ENCODE measurements at regions not wholly inside any gene's neighbourhood (a gene's known extent, or its start where the extent isn't known, plus 50 kb on each side); places are given as distances from the start of the nearest gene placed in this dataset.

GRCh38 chr4:4808086-4808485, 51.4 kb upstream of the MSX1 start:
- no peaks in the 10 kb centered on the region; the same call in 1 of the 2 replicates for H3K4me1 ChIP-seq (ENCODE audit: control insufficient read depth, insufficient read depth, low read length)
- H3K27me3 ChIP-seq (ENCODE audit: control insufficient read depth, insufficient read depth, low read length) = peaks cover 18% of the 10 kb centered on the region
- H3K36me3 ChIP-seq (ENCODE audit: control insufficient read depth, insufficient read depth, low read length) = no peaks in the 10 kb centered on the region
- H3K9ac ChIP-seq (ENCODE audit: low read depth, low read length) = no peak overlapping the region
- H3K27ac ChIP-seq (ENCODE audit: low read depth, low read length) = no peak overlapping the region
- H3K9me3 ChIP-seq (ENCODE audit: control insufficient read depth, insufficient read depth, low read length) = no peaks in the 10 kb centered on the region
- no peak overlapping the region for H3K4me3 ChIP-seq (ENCODE audit: low read depth, low read length)

GRCh38 chr4:4805887-4806286, 53.6 kb upstream of the MSX1 start:
- no peaks in the 10 kb centered on the region; the same call in 1 of the 2 replicates for H3K27me3 ChIP-seq (ENCODE audit: control insufficient read depth, insufficient read depth, low read length)
- H3K9ac ChIP-seq (ENCODE audit: low read depth, low read length) = no peak overlapping the region
- no peaks in the 10 kb centered on the region for H3K9me3 ChIP-seq (ENCODE audit: control insufficient read depth, insufficient read depth, low read length)
- no peak overlapping the region for H3K4me3 ChIP-seq (ENCODE audit: low read depth, low read length)
- no peak overlapping the region for H3K27ac ChIP-seq (ENCODE audit: low read depth, low read length)
- no peaks in the 10 kb centered on the region for H3K36me3 ChIP-seq (ENCODE audit: control insufficient read depth, insufficient read depth, low read length)
- no peaks in the 10 kb centered on the region; the same call in 1 of the 2 replicates for H3K4me1 ChIP-seq (ENCODE audit: control insufficient read depth, insufficient read depth, low read length)

GRCh38 chr4:4803912-4804296, 55.6 kb upstream of the MSX1 start:
- no peaks in the 10 kb centered on the region for H3K4me1 ChIP-seq (ENCODE audit: control insufficient read depth, insufficient read depth, low read length)
- H3K27ac ChIP-seq (ENCODE audit: low read depth, low read length) = no peak overlapping the region
- H3K4me3 ChIP-seq (ENCODE audit: low read depth, low read length) = no peak overlapping the region
- no peak overlapping the region for H3K9ac ChIP-seq (ENCODE audit: low read depth, low read length)
- H3K36me3 ChIP-seq (ENCODE audit: control insufficient read depth, insufficient read depth, low read length) = no peaks in the 10 kb centered on the region
- no peaks in the 10 kb centered on the region for H3K9me3 ChIP-seq (ENCODE audit: control insufficient read depth, insufficient read depth, low read length)
- no peaks in the 10 kb centered on the region for H3K27me3 ChIP-seq (ENCODE audit: control insufficient read depth, insufficient read depth, low read length)

GRCh38 chr4:4803216-4803911, 56.1 kb upstream of the MSX1 start:
- no peak overlapping the region for H3K9ac ChIP-seq (ENCODE audit: low read depth, low read length)
- no peaks in the 10 kb centered on the region for H3K9me3 ChIP-seq (ENCODE audit: control insufficient read depth, insufficient read depth, low read length)
- no peaks in the 10 kb centered on the region for H3K36me3 ChIP-seq (ENCODE audit: control insufficient read depth, insufficient read depth, low read length)
- H3K27me3 ChIP-seq (ENCODE audit: control insufficient read depth, insufficient read depth, low read length) = no peaks in the 10 kb centered on the region
- no peaks in the 10 kb centered on the region for H3K4me1 ChIP-seq (ENCODE audit: control insufficient read depth, insufficient read depth, low read length)
- H3K27ac ChIP-seq (ENCODE audit: low read depth, low read length) = no peak overlapping the region
- H3K4me3 ChIP-seq (ENCODE audit: low read depth, low read length) = no peak overlapping the region

GRCh38 chr4:4800646-4801408, 58.6 kb upstream of the MSX1 start:
- Histone ChIP-seq H3K27ac (ENCODE audit: low read depth, low read length) (no peak overlapping the region), H3K9me3 (ENCODE audit: control insufficient read depth, insufficient read depth, low read length) (no peaks in the 10 kb centered on the region), H3K4me1 (ENCODE audit: control insufficient read depth, insufficient read depth, low read length) (no peaks in the 10 kb centered on the region), H3K4me3 (ENCODE audit: low read depth, low read length) (no peak overlapping the region), H3K27me3 (ENCODE audit: control insufficient read depth, insufficient read depth, low read length) (peaks cover under 1% of the 10 kb centered on the region), H3K36me3 (ENCODE audit: control insufficient read depth, insufficient read depth, low read length) (no peaks in the 10 kb centered on the region), H3K9ac (ENCODE audit: low read depth, low read length) (no peak overlapping the region)

- Histone ChIP-seq H3K27me3 (ENCODE audit: control insufficient read depth, insufficient read depth, low read length) (peaks cover 3% of the 10 kb centered on the region), H3K9me3 (ENCODE audit: control insufficient read depth, insufficient read depth, low read length) (peaks cover 4% of the 10 kb centered on the region; the same call in 1 of the 2 replicates), H3K36me3 (ENCODE audit: control insufficient read depth, insufficient read depth, low read length) (no peaks in the 10 kb centered on the region), H3K4me3 (ENCODE audit: low read depth, low read length) (no peak overlapping the region), H3K4me1 (ENCODE audit: control insufficient read depth, insufficient read depth, low read length) (peaks cover 11% of the 10 kb centered on the region; the same call in 1 of the 2 replicates), H3K27ac (ENCODE audit: low read depth, low read length) (no peak overlapping the region), H3K9ac (ENCODE audit: low read depth, low read length) (no peak overlapping the region)
These were observed 65.0 kb upstream of the MSX1 start for GRCh38 chr4:4794421-4794820.

- Histone ChIP-seq H3K36me3 (ENCODE audit: control insufficient read depth, insufficient read depth, low read length) (no peaks in the 10 kb centered on the region), H3K27ac (ENCODE audit: low read depth, low read length) (no peak overlapping the region), H3K4me1 (ENCODE audit: control insufficient read depth, insufficient read depth, low read length) (peaks cover 11% of the 10 kb centered on the region; the same call in 1 of the 2 replicates), H3K9ac (ENCODE audit: low read depth, low read length) (no peak overlapping the region), H3K27me3 (ENCODE audit: control insufficient read depth, insufficient read depth, low read length) (peaks cover 3% of the 10 kb centered on the region; the same call in 1 of the 2 replicates), H3K9me3 (ENCODE audit: control insufficient read depth, insufficient read depth, low read length) (peaks cover 14% of the 10 kb centered on the region), H3K4me3 (ENCODE audit: low read depth, low read length) (no peak overlapping the region)
These were observed 67.0 kb upstream of the MSX1 start for GRCh38 chr4:4792466-4792865.

GRCh38 chr4:4791299-4792111, 68.0 kb upstream of the MSX1 start:
- Histone ChIP-seq H3K36me3 (ENCODE audit: control insufficient read depth, insufficient read depth, low read length) (no peaks in the 10 kb centered on the region), H3K9me3 (ENCODE audit: control insufficient read depth, insufficient read depth, low read length) (peaks cover 14% of the 10 kb centered on the region), H3K4me1 (ENCODE audit: control insufficient read depth, insufficient read depth, low read length) (peaks cover 11% of the 10 kb centered on the region; the same call in 1 of the 2 replicates), H3K4me3 (ENCODE audit: low read depth, low read length) (no peak overlapping the region), H3K27ac (ENCODE audit: low read depth, low read length) (peak overlapping the region; percentile 37), H3K27me3 (ENCODE audit: control insufficient read depth, insufficient read depth, low read length) (peaks cover 3% of the 10 kb centered on the region; the same call in 1 of the 2 replicates), H3K9ac (ENCODE audit: low read depth, low read length) (no peak overlapping the region)

GRCh38 chr4:4789462-4789861, 70.0 kb upstream of the MSX1 start:
- H3K9ac ChIP-seq (ENCODE audit: low read depth, low read length) = no peak overlapping the region
- no peak overlapping the region for H3K27ac ChIP-seq (ENCODE audit: low read depth, low read length)
- H3K4me1 ChIP-seq (ENCODE audit: control insufficient read depth, insufficient read depth, low read length) = peaks cover 11% of the 10 kb centered on the region; the same call in 1 of the 2 replicates
- H3K4me3 ChIP-seq (ENCODE audit: low read depth, low read length) = no peak overlapping the region
- H3K9me3 ChIP-seq (ENCODE audit: control insufficient read depth, insufficient read depth, low read length) = peaks cover 14% of the 10 kb centered on the region
- H3K27me3 ChIP-seq (ENCODE audit: control insufficient read depth, insufficient read depth, low read length) = no peaks in the 10 kb centered on the region; the same call in 1 of the 2 replicates
- H3K36me3 ChIP-seq (ENCODE audit: control insufficient read depth, insufficient read depth, low read length) = no peaks in the 10 kb centered on the region

- Histone ChIP-seq H3K36me3 (ENCODE audit: control insufficient read depth, insufficient read depth, low read length) (no peaks in the 10 kb centered on the region), H3K4me1 (ENCODE audit: control insufficient read depth, insufficient read depth, low read length) (peaks cover 11% of the 10 kb centered on the region; the same call in 1 of the 2 replicates), H3K4me3 (ENCODE audit: low read depth, low read length) (no peak overlapping the region), H3K27me3 (ENCODE audit: control insufficient read depth, insufficient read depth, low read length) (no peaks in the 10 kb centered on the region; the same call in 1 of the 2 replicates), H3K27ac (ENCODE audit: low read depth, low read length) (no peak overlapping the region), H3K9ac (ENCODE audit: low read depth, low read length) (no peak overlapping the region), H3K9me3 (ENCODE audit: control insufficient read depth, insufficient read depth, low read length) (peaks cover 14% of the 10 kb centered on the region)
These were observed 70.9 kb upstream of the MSX1 start for GRCh38 chr4:4788573-4788972.

Data from HUES48 (cell line).